Activated naive CD8-positive, alpha-beta T cell treated with anti-CD3 and anti-CD28 coated beads, Interleukin-2, amount 50 U/mL, for 24 hours (primary cell): ENCODE measurements at regions not wholly inside any gene's neighbourhood (a gene's known extent, or its start where the extent isn't known, plus 50 kb on each side); places are given as distances from the start of the nearest gene placed in this dataset.
"Not testable (repeated sequence)": the region's sequence is repeated elsewhere in the genome, so short reads cannot be mapped to it uniquely, and the experiment has no call there.

Experiments used
- ATAC-seq: fragments of 150-1000 bp; cut with Tn5 transposase; one replicate; pipeline ENCODE4 v1.10.0; 2021
- DNase-seq: peaks from one replicate; pipeline ENCODE4 v3.0.0; 2021
- H3K27ac Mint-ChIP-seq: one replicate; pipeline ENCODE4 v1.8.0; 2021; ENCODE audit warnings: mild to moderate bottlenecking, mixed read lengths
- H3K27me3 Mint-ChIP-seq: one replicate; pipeline ENCODE4 v1.8.0; 2021; ENCODE audit warnings: mixed read lengths
- H3K36me3 Mint-ChIP-seq: one replicate; pipeline ENCODE4 v1.8.0; 2021; ENCODE audit warnings: low read depth, mixed read lengths
- H3K4me1 Mint-ChIP-seq: one replicate; pipeline ENCODE4 v1.8.0; 2021; ENCODE audit warnings: mixed read lengths
- H3K4me3 Mint-ChIP-seq: one replicate; pipeline ENCODE4 v1.8.0; 2021; ENCODE audit warnings: mild to moderate bottlenecking, moderate library complexity, mixed read lengths
- H3K9me3 Mint-ChIP-seq: one replicate; pipeline ENCODE4 v1.8.0; 2021; ENCODE audit warnings: mixed read lengths

GRCh38 chr6:135592276-135592675 is 94.7 kb upstream of the AHI1 start:
- no peak overlapping the region for H3K27ac Mint-ChIP-seq
- ATAC-seq (no peak), DNase-seq (no peak)
- peaks cover 16% of the 10 kb centered on the region for H3K4me1 Mint-ChIP-seq
- peaks cover 5% of the 10 kb centered on the region for H3K27me3 Mint-ChIP-seq
- H3K9me3 Mint-ChIP-seq: peaks cover 24% of the 10 kb centered on the region
- no peak overlapping the region for H3K4me3 Mint-ChIP-seq
- H3K36me3 Mint-ChIP-seq: peaks cover 17% of the 10 kb centered on the region

- Mint-ChIP-seq H3K9me3 (peaks cover 35% of the 10 kb centered on the region), H3K27me3 (peaks cover 5% of the 10 kb centered on the region), H3K4me3 (no peak overlapping the region), H3K4me1 (peaks cover 11% of the 10 kb centered on the region), H3K36me3 (peaks cover 14% of the 10 kb centered on the region), H3K27ac (no peak overlapping the region)
- no peak for DNase-seq
- ATAC-seq: no peak
These were observed 96.5 kb upstream of the AHI1 start for GRCh38 chr6:135594000-135594399.

- H3K4me3 Mint-ChIP-seq: no peak overlapping the region
- peaks cover 14% of the 10 kb centered on the region for H3K36me3 Mint-ChIP-seq
- no peak for DNase-seq
- peaks cover 34% of the 10 kb centered on the region for H3K9me3 Mint-ChIP-seq
- H3K27me3 Mint-ChIP-seq: peaks cover 5% of the 10 kb centered on the region
- peaks cover 19% of the 10 kb centered on the region for H3K4me1 Mint-ChIP-seq
- no peak overlapping the region for H3K27ac Mint-ChIP-seq
- ATAC-seq: no peak
These were observed 102.7 kb upstream of the AHI1 start for GRCh38 chr6:135600086-135600702.

GRCh38 chr6:135600931-135601330 is 103.4 kb upstream of the AHI1 start:
- ATAC-seq (no peak), DNase-seq (no peak)
- H3K36me3 Mint-ChIP-seq: peaks cover 14% of the 10 kb centered on the region
- H3K4me3 Mint-ChIP-seq: no peak overlapping the region
- H3K27ac Mint-ChIP-seq: no peak overlapping the region
- peaks cover 34% of the 10 kb centered on the region for H3K9me3 Mint-ChIP-seq
- H3K27me3 Mint-ChIP-seq: peaks cover 5% of the 10 kb centered on the region
- peaks cover 26% of the 10 kb centered on the region for H3K4me1 Mint-ChIP-seq

GRCh38 chr6:135601857-135602256 is 104.3 kb upstream of the AHI1 start:
- Mint-ChIP-seq H3K9me3 (peaks cover 27% of the 10 kb centered on the region), H3K4me1 (peaks cover 35% of the 10 kb centered on the region), H3K4me3 (no peak overlapping the region), H3K36me3 (peaks cover 14% of the 10 kb centered on the region), H3K27me3 (peaks cover 2% of the 10 kb centered on the region), H3K27ac (no peak overlapping the region)
- ATAC-seq (no peak), DNase-seq (no peak)

GRCh38 chr6:135603249-135603648 is 105.7 kb upstream of the AHI1 start:
- Mint-ChIP-seq H3K36me3 (peaks cover 6% of the 10 kb centered on the region), H3K27me3 (no peaks in the 10 kb centered on the region), H3K4me3 (no peak overlapping the region), H3K9me3 (peaks cover 15% of the 10 kb centered on the region), H3K27ac (no peak overlapping the region), H3K4me1 (peaks cover 32% of the 10 kb centered on the region)
- DNase-seq (no peak), ATAC-seq (no peak)

GRCh38 chr6:135604035-135604860 is 106.7 kb upstream of the AHI1 start:
- no peaks in the 10 kb centered on the region for H3K27me3 Mint-ChIP-seq
- peaks cover 4% of the 10 kb centered on the region for H3K36me3 Mint-ChIP-seq
- no peak overlapping the region for H3K4me3 Mint-ChIP-seq
- no peak for DNase-seq
- H3K27ac Mint-ChIP-seq: peak overlapping the region; percentile 83
- ATAC-seq: no peak
- H3K9me3 Mint-ChIP-seq: peaks cover 5% of the 10 kb centered on the region
- H3K4me1 Mint-ChIP-seq: peaks cover 32% of the 10 kb centered on the region

GRCh38 chr6:135605278-135605790 is 107.8 kb upstream of the AHI1 start:
- ATAC-seq (no peak), DNase-seq (no peak)
- Mint-ChIP-seq H3K36me3 (no peaks in the 10 kb centered on the region), H3K9me3 (no peaks in the 10 kb centered on the region), H3K4me3 (no peak overlapping the region), H3K27ac (peak overlapping the region; percentile 54), H3K4me1 (peaks cover 32% of the 10 kb centered on the region), H3K27me3 (no peaks in the 10 kb centered on the region)

- ATAC-seq (no peak), DNase-seq (no peak)
- H3K4me3 Mint-ChIP-seq: no peak overlapping the region
- peaks cover 32% of the 10 kb centered on the region for H3K4me1 Mint-ChIP-seq
- no peaks in the 10 kb centered on the region for H3K27me3 Mint-ChIP-seq
- H3K9me3 Mint-ChIP-seq: no peaks in the 10 kb centered on the region
- no peaks in the 10 kb centered on the region for H3K36me3 Mint-ChIP-seq
- H3K27ac Mint-ChIP-seq: peak overlapping the region; percentile 54
These were observed 108.9 kb upstream of the AHI1 start for GRCh38 chr6:135606392-135606791.

- no peak overlapping the region for H3K27ac Mint-ChIP-seq
- peaks cover 6% of the 10 kb centered on the region for H3K27me3 Mint-ChIP-seq
- H3K4me1 Mint-ChIP-seq: peaks cover 32% of the 10 kb centered on the region
- no peaks in the 10 kb centered on the region for H3K36me3 Mint-ChIP-seq
- ATAC-seq (peak; percentile 71), DNase-seq (no peak)
- no peaks in the 10 kb centered on the region for H3K9me3 Mint-ChIP-seq
- no peak overlapping the region for H3K4me3 Mint-ChIP-seq
These were observed 110.5 kb upstream of the AHI1 start for GRCh38 chr6:135608031-135608430.

- H3K27me3 Mint-ChIP-seq: peaks cover 11% of the 10 kb centered on the region
- peaks cover 18% of the 10 kb centered on the region for H3K4me1 Mint-ChIP-seq
- not testable (repeated sequence) for H3K27ac Mint-ChIP-seq, ATAC-seq, H3K9me3 Mint-ChIP-seq, H3K4me3 Mint-ChIP-seq, DNase-seq, H3K36me3 Mint-ChIP-seq
These were observed 112.7 kb upstream of the AHI1 start for GRCh38 chr6:135610192-135610591.

GRCh38 chr6:135616655-135617054 is 119.1 kb upstream of the AHI1 start:
- peaks cover 11% of the 10 kb centered on the region for H3K27me3 Mint-ChIP-seq
- H3K4me3 Mint-ChIP-seq: no peak overlapping the region
- no peaks in the 10 kb centered on the region for H3K4me1 Mint-ChIP-seq
- no peaks in the 10 kb centered on the region for H3K36me3 Mint-ChIP-seq
- no peaks in the 10 kb centered on the region for H3K9me3 Mint-ChIP-seq
- no peak overlapping the region for H3K27ac Mint-ChIP-seq
- no peak for DNase-seq
- ATAC-seq: no peak

- no peak overlapping the region for H3K27ac Mint-ChIP-seq
- ATAC-seq (no peak), DNase-seq (no peak)
- peaks cover 2% of the 10 kb centered on the region for H3K9me3 Mint-ChIP-seq
- H3K4me1 Mint-ChIP-seq: no peaks in the 10 kb centered on the region
- no peaks in the 10 kb centered on the region for H3K36me3 Mint-ChIP-seq
- H3K27me3 Mint-ChIP-seq: peaks cover 8% of the 10 kb centered on the region
- no peak overlapping the region for H3K4me3 Mint-ChIP-seq
These were observed 119.7 kb upstream of the AHI1 start for GRCh38 chr6:135617222-135617621.

GRCh38 chr6:135622081-135622480 is 124.5 kb upstream of the AHI1 start:
- Mint-ChIP-seq H3K36me3 (peaks cover 17% of the 10 kb centered on the region), H3K27me3 (no peaks in the 10 kb centered on the region), H3K9me3 (peaks cover 21% of the 10 kb centered on the region), H3K4me3 (no peak overlapping the region), H3K27ac (no peak overlapping the region), H3K4me1 (peaks cover 37% of the 10 kb centered on the region)
- DNase-seq: no peak
- no peak for ATAC-seq

GRCh38 chr6:135623979-135624378 is 126.4 kb upstream of the AHI1 start:
- Mint-ChIP-seq H3K27me3 (no peaks in the 10 kb centered on the region), H3K9me3 (peaks cover 27% of the 10 kb centered on the region), H3K4me1 (peaks cover 42% of the 10 kb centered on the region), H3K36me3 (peaks cover 18% of the 10 kb centered on the region), H3K27ac (peak overlapping the region; percentile 92), H3K4me3 (peak overlapping the region; percentile 44)
- ATAC-seq (peak; percentile 26), DNase-seq (no peak)
